Endothelial cell of umbilical vein (primary cell): ENCODE measurements at regions not wholly inside any gene's neighbourhood (a gene's known extent, or its start where the extent isn't known, plus 50 kb on each side); places are given as distances from the start of the nearest gene placed in this dataset.

Experiments
- CTCF ChIP-seq, 2 donors: IDR thresholded peaks; 1 replicate in 1 of 2; 2 replicates in 1 of 2; pipeline ENCODE4 v1.5.1; 2011; ENCODE audit warnings: low read length in 2 of 2, mild to moderate bottlenecking in 2 of 2, moderate library complexity in 2 of 2, control low read depth in 1 of 2, inconsistent platforms in 1 of 2, low read depth in 1 of 2; ENCODE audit not compliant: insufficient read depth in 1 of 2; ENCODE audit errors: extremely low read depth in 1 of 2
- JUN ChIP-seq: IDR thresholded peaks from 2 replicates; pipeline ENCODE4 v1.6.1; 2011; ENCODE audit warnings: borderline replicate concordance, low read depth; ENCODE audit not compliant: insufficient read length, insufficient read depth
- POLR2A ChIP-seq: IDR thresholded peaks from 2 replicates; pipeline ENCODE4 v1.6.1; 2012; ENCODE audit warnings: low read depth, mild to moderate bottlenecking, control low read depth, low read length
- POLR2AphosphoS5 ChIP-seq: IDR thresholded peaks from 2 replicates; pipeline ENCODE4 v1.6.1; 2012; ENCODE audit warnings: low read depth, mild to moderate bottlenecking, control low read depth, low read length, moderate library complexity; ENCODE audit not compliant: insufficient read depth

GRCh38 chr11:39586036-39586435, 1873.4 kb downstream of the LRRC4C start:
- TF ChIP-seq POLR2A, result no peak
- no peak for TF ChIP-seq POLR2AphosphoS5
- TF ChIP-seq CTCF (IDR thresholded peaks at IDR 0.05; ENCODE audit: extremely low read depth in 1 of 2, insufficient read depth in 1 of 2, low read depth in 1 of 2, low read length in 2 of 2), result no peak
- TF ChIP-seq JUN, result no peak
